ENCODE measurements at regions not wholly inside any gene's neighbourhood (a gene's known extent, or its start where the extent isn't known, plus 50 kb on each side); places are given as distances from the start of the nearest gene placed in this dataset.

- DNase-seq, result peak in 1 of 51 donors; percentile 10
These were observed 84.0 kb upstream of the RFX8 start for GRCh38 chr2:101558740-101559525.

DNA sequence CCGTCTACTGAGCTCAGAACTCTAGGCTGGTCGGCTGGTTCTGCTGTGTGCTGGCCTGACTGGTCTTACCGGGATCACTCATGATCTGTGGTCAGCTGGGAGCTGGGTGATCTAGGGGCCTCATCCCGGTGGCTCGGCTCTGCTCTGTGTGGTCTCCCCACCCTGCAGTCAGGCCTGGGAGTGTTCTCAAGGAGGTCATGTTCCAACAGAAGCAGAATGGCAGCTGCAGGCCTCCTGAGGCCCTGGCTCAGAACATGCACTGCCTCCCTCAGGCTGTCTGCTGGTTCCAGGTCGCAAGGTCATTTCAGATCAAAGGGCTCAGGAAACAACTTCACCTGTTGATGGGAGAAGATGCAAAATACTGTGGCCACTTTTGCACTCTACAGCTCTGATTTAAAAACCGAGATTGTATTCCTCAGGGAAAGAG is 81.1 kb upstream of the RFX8 start:
- no peak for DNase-seq

- DNase-seq, result no peak
These were observed 76.5 kb upstream of the RFX8 start for GRCh38 chr2:101551336-101551888.

- no peak for DNase-seq
These were observed 75.6 kb upstream of the RFX8 start for GRCh38 chr2:101550555-101550954.

GRCh38 chr2:101549371-101549770 is 74.5 kb upstream of the RFX8 start:
- DNase-seq, result no peak

GRCh38 chr2:101546376-101547058 is 71.6 kb upstream of the RFX8 start:
- DNase-seq, result no peak

DNA sequence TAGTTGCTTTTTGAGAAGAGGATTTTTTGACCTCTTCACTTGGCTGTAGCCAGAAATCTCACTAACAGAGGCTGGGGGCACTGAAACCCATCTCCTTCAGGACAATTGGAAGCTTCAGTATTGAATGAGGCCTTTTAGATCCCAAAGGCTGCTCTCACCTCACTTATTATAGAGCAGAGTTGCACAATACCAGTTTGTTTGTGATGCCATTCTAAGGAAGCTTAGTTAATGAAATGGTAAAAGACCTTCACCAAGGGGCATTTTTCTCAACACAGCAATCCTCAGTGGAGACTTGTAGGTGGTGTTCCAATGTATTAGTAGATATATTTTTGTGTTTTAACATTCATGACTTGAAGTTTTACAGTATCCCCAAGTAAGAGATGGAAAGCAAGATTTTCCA is 71.0 kb upstream of the RFX8 start:
- DNase-seq, result no peak

- no peak for DNase-seq
These were observed 65.6 kb upstream of the RFX8 start for GRCh38 chr2:101540518-101540917.

DNA sequence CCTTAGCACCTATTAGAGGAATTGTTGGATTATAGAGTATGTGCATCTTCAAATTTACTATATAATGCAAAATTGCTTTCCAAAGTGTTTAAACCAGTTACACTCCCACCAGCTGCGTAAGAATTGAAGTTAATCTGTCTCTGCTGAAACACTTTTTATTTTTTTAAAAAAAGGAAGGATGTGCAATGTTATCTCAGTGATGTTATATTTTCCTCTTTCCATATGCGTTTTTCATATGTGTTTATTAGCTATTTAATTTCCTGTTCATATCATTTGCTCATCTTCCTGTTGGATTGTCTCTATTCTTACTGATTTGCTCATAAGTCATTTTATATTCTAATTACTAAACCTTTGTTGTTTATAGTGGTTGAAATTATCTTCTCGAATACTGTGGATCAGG is 63.2 kb upstream of the RFX8 start:
- no peak for DNase-seq

DNA sequence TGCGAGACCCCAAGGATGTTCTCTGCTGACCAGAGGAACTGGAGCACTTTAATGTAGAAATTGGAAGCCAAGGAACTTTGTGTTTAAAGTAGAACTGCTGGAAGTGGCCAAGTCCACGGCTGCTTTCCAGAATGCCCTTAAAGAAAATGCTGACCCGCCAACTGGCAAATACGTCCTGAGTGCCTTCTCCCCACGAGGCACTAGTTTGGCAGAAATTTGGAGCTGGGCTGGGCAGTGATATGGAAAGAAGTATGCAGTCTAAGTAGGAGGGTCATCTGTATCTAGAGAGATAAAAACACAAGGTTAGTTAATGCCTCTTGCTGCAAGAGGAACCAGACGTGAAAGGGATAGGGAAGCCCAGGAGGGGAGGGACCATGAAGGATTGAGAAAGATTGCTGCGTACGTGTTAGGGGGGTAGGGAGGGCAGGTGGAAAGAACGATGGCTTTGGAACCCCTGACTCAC is 59.3 kb upstream of the RFX8 start:
- DNase-seq, result peak in 21 of 51 donors; percentile 6 to 81 (median 52)

GRCh38 chr2:101533561-101534148 is 58.7 kb upstream of the RFX8 start:
- DNase-seq, result peak in 48 of 51 donors; percentile 12 to 93 (median 76)

DNA sequence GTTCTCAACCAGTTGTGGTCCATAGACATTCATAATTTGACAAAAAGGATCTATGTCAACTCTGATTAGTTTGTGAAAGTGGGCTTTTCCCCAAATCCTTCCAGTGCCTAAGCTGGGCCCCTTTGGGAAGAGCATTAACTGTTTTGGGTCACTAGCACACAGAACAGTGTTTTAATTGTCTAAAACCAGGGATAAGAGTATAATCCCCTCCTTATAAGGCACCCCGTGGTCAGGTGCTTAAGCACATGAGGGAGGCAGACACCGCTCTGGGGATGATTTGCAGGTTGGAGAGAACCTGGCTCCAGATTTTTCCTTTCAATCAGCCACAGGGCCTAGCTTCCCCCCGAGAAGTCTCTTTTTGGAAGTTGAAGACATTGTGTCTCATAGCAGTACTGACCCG is 53.6 kb upstream of the RFX8 start:
- DNase-seq, result no peak

GRCh38 chr2:101524806-101525430 is 50.0 kb upstream of the RFX8 start:
- DNase-seq, result peak in 1 of 51 donors; percentile 10

All from hypothalamus (tissue), 51 donors.